ENCODE measurements at regions not wholly inside any gene's neighbourhood (a gene's known extent, or its start where the extent isn't known, plus 50 kb on each side); places are given as distances from the start of the nearest gene placed in this dataset.

DNA sequence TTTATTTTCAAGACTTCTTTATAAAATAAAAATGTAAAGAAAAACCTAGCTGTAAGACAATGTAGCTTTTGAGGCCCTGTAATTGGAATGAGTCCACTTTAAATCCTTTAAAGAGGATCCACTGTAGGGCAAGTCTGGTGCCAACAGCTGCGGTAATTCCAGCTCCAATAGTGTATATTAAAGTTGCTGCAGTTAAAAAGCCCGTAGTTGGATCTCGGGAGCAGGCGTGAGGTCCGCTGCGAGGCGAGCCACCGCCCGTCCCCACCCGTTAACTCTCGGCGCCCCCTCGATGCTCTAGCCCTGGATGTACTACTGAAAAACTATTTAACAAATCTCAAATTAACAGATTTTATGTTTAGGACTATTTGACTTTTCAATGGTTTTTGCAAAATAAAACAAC, 414.7 kb upstream of the SEMA3C start:
- no peak for DNase-seq
- no peak overlapping the region for H3K4me3 ChIP-seq
- TF ChIP-seq, protein P1, sequence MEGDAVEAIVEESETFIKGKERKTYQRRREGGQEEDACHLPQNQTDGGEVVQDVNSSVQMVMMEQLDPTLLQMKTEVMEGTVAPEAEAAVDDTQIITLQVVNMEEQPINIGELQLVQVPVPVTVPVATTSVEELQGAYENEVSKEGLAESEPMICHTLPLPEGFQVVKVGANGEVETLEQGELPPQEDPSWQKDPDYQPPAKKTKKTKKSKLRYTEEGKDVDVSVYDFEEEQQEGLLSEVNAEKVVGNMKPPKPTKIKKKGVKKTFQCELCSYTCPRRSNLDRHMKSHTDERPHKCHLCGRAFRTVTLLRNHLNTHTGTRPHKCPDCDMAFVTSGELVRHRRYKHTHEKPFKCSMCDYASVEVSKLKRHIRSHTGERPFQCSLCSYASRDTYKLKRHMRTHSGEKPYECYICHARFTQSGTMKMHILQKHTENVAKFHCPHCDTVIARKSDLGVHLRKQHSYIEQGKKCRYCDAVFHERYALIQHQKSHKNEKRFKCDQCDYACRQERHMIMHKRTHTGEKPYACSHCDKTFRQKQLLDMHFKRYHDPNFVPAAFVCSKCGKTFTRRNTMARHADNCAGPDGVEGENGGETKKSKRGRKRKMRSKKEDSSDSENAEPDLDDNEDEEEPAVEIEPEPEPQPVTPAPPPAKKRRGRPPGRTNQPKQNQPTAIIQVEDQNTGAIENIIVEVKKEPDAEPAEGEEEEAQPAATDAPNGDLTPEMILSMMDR (IDR thresholded peaks at IDR 0.05), result no peak
- TF ChIP-seq POLR2A (IDR thresholded peaks at IDR 0.05), result no peak
- no peaks in the 10 kb centered on the region for H3K27me3 ChIP-seq
- H3K36me3 ChIP-seq, result no peaks in the 10 kb centered on the region
- no peak overlapping the region for H3K27ac ChIP-seq
- no peaks in the 10 kb centered on the region for H3K9me3 ChIP-seq
- H3K4me1 ChIP-seq, result no peaks in the 10 kb centered on the region

DNA sequence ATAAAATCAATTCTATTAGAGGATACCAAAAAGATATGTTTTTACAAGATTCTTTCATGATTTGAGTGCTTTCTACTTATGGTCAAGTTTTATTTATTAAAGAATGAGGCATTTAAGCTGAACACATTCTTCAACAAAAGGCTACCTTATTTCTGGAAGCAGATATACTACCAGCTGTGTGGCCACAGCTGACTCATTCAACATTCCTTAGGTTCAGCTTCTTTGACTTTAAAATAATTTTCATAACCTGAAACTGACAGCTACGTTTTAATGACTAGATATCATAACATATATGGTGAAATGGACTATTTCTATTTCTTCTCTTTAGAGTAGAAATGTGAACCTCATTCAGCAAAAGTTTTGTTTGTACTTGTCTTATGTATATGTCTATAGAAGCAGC, 414.2 kb upstream of the SEMA3C start:
- no peak for DNase-seq
- no peaks in the 10 kb centered on the region for H3K27me3 ChIP-seq
- H3K4me1 ChIP-seq, result no peaks in the 10 kb centered on the region
- H3K4me3 ChIP-seq, result no peak overlapping the region
- no peaks in the 10 kb centered on the region for H3K36me3 ChIP-seq
- H3K9me3 ChIP-seq, result no peaks in the 10 kb centered on the region
- H3K27ac ChIP-seq, result no peak overlapping the region
- TF ChIP-seq POLR2A (IDR thresholded peaks at IDR 0.05), result no peak
- TF ChIP-seq, protein P1 (IDR thresholded peaks at IDR 0.05), result no peak

DNA sequence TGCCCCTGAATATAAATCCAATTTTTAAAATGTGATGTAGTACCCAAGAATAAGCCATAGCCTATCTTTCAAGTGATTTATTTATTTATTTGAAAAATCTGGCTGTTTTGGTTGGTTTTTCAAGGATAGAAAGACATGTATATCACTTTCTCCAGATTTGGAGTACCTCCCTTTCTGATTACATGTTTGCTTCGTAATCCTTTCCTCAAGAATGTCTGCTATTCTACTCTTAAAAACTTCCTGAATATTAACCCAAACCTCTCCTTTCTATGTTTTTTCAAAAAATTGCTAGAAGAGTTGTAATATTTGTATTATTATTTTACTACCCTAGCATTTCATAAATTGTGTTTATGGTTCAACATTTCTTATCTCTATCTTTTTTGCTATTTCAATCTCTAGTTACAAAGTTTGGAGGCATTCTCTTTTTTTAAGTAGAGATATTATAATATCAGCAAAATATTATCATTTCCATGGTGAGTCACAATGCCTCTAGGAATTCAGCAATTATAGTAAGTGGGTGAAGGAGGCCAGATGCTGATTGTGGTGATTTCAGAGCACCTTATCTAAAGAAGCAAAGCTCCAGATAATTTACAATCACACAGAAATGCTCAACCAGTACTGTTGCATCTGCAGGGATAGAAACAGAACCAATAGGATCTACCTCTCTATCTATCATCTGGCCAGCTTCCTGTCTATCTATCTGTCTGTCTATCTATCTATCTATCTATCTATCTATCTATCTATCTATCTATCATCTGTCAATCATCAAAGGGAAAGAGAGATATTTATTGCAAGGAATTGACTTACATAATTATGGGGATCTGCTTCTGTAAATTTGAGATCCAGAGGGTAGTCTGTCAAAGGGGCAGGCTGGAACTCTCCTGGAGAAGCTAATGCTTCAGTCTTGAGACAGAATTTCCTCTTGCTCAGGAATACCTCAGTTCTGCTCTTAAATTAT, 412.5 kb upstream of the SEMA3C start:
- H3K9me3 ChIP-seq, result no peaks in the 10 kb centered on the region
- no peak overlapping the region for H3K4me3 ChIP-seq
- no peak for DNase-seq
- no peaks in the 10 kb centered on the region for H3K27me3 ChIP-seq
- no peaks in the 10 kb centered on the region for H3K4me1 ChIP-seq
- H3K36me3 ChIP-seq, result no peaks in the 10 kb centered on the region
- TF ChIP-seq, protein P1 (IDR thresholded peaks at IDR 0.05), result no peak
- no peak for TF ChIP-seq POLR2A (IDR thresholded peaks at IDR 0.05)
- H3K27ac ChIP-seq, result no peak overlapping the region

DNA sequence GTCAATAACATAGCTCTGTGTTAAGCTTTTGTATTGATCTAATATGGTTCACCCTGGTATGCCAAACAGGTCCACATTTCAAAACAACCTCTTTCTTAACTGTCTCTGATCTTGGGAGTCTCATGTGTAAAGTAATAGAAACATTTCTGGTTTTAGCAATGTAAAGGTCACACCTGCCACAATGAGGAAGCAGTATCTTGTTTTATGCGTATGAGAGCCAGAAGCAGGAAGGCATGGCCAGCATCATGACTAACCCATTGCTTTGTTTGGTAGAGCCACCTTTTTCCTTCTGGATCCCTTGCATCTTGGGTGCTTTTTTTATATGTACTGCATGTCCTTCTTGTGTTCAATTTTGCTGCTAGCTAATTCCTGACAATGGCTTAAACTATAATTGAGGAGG, 411.3 kb upstream of the SEMA3C start:
- TF ChIP-seq POLR2A (IDR thresholded peaks at IDR 0.05), result no peak
- TF ChIP-seq, protein P1 (IDR thresholded peaks at IDR 0.05), result no peak
- Histone ChIP-seq H3K36me3 (no peaks in the 10 kb centered on the region), H3K4me1 (no peaks in the 10 kb centered on the region), H3K9me3 (no peaks in the 10 kb centered on the region), H3K4me3 (no peak overlapping the region), H3K27ac (no peak overlapping the region), H3K27me3 (no peaks in the 10 kb centered on the region)
- DNase-seq, result no peak

DNA sequence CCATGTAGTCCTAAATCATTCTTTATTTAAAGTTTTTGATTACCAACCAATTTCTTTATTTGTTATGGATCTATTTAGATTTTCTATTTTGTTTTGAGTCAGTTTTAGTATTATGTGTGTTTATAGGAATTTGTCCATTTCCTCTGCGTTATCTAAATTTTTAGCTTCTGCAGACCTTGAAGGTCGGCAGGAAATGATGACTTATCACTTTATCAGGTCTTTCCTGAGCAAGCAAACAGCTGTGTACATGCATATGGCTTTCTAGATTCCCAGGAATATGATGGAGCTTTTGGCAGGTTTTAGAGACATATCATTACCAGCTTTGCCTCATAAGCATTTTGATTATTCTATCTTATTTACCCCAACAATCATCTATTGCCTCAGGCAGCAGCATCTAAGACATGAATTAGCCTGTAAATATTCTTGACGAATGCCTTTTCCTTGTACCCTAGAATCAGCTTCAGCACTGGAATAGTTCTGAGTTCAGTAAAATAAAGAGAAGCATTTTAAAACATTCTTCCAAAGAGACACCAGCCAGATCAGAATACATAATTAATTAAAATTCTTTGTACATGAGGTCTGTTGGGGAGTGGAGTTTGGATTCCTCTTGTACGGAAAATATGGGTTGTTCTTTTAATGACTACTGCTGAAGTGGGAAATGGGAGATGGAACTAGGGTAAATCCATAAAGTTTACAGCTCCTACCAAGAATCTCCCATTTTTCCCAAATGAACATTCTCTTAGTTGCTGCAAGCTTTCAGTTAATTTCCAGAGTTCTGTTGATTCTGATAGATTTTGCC, 408.8 kb upstream of the SEMA3C start:
- TF ChIP-seq POLR2A (IDR thresholded peaks at IDR 0.05), result no peak
- TF ChIP-seq, protein P1 (IDR thresholded peaks at IDR 0.05), result no peak
- Histone ChIP-seq H3K27ac (no peak overlapping the region), H3K9me3 (no peaks in the 10 kb centered on the region), H3K27me3 (no peaks in the 10 kb centered on the region), H3K36me3 (no peaks in the 10 kb centered on the region), H3K4me1 (no peaks in the 10 kb centered on the region), H3K4me3 (no peak overlapping the region)
- DNase-seq, result no peak
